ENCODE measurements at regions not wholly inside any gene's neighbourhood (a gene's known extent, or its start where the extent isn't known, plus 50 kb on each side); places are given as distances from the start of the nearest gene placed in this dataset.

DNA sequence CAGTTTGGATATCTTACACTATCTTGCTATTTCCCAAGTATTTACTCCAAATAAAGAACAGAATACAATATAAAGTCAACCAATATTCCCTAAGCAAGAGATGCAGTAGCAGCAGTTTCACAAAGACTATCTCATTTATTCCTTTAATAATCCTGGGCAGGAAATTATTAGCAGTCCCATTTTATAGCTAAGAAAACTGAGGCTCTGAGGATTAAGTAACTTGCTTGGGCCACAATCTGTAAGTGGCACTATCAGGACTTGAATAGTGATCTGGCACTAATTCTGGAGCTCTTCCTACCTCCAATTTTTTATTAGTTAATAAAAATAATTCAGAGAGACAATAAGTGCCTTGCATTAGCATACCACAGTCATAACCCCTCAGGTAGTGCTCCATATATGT is 611.7 kb downstream of the MCTP2 start:
- Histone ChIP-seq H3K4me1 (no peaks in the 10 kb centered on the region), H3K9me3 (no peaks in the 10 kb centered on the region), H3K36me3 (no peaks in the 10 kb centered on the region), H3K27ac (no peak overlapping the region), H3K4me3 (no peak overlapping the region), H3K27me3 (no peaks in the 10 kb centered on the region)
- ATAC-seq: no peak
- intact Hi-C loops (cut with DNase I): loop anchor here (10.0 kb wide), 1 partner anchor 1472 kb away; no protein-coding TSS in a partner anchor
- no peak for DNase-seq
- TF ChIP-seq, protein P1, sequence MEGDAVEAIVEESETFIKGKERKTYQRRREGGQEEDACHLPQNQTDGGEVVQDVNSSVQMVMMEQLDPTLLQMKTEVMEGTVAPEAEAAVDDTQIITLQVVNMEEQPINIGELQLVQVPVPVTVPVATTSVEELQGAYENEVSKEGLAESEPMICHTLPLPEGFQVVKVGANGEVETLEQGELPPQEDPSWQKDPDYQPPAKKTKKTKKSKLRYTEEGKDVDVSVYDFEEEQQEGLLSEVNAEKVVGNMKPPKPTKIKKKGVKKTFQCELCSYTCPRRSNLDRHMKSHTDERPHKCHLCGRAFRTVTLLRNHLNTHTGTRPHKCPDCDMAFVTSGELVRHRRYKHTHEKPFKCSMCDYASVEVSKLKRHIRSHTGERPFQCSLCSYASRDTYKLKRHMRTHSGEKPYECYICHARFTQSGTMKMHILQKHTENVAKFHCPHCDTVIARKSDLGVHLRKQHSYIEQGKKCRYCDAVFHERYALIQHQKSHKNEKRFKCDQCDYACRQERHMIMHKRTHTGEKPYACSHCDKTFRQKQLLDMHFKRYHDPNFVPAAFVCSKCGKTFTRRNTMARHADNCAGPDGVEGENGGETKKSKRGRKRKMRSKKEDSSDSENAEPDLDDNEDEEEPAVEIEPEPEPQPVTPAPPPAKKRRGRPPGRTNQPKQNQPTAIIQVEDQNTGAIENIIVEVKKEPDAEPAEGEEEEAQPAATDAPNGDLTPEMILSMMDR (IDR thresholded peaks at IDR 0.05): no peak

DNA sequence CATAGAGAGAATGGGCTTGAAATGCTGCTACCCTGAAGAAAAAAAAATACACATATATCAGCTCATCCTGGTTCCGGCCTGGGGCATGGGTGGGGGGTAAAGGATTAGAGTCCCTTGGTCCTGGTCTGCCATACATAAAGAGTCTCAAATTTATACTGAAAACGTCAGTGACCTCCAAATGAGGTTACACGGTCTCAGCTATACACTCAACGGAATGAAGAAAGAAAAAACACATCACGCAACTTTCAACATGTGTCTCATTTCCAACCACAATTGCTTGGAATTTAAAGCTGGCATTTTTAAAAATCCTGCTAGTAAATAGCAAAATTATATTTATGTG is 612.8 kb downstream of the MCTP2 start:
- peak overlapping the region; percentile 45 for H3K4me3 ChIP-seq
- DNase-seq: no peak
- intact Hi-C loops (cut with DNase I): loop anchor here (10.0 kb wide), 1 partner anchor 1471 kb away; no protein-coding TSS in a partner anchor
- no peaks in the 10 kb centered on the region for H3K4me1 ChIP-seq
- no peaks in the 10 kb centered on the region for H3K27me3 ChIP-seq
- H3K36me3 ChIP-seq: no peaks in the 10 kb centered on the region
- peak overlapping the region; percentile 85 for H3K27ac ChIP-seq
- no peaks in the 10 kb centered on the region for H3K9me3 ChIP-seq
- ATAC-seq: no peak
- TF ChIP-seq, protein P1 (IDR thresholded peaks at IDR 0.05): no peak

DNA sequence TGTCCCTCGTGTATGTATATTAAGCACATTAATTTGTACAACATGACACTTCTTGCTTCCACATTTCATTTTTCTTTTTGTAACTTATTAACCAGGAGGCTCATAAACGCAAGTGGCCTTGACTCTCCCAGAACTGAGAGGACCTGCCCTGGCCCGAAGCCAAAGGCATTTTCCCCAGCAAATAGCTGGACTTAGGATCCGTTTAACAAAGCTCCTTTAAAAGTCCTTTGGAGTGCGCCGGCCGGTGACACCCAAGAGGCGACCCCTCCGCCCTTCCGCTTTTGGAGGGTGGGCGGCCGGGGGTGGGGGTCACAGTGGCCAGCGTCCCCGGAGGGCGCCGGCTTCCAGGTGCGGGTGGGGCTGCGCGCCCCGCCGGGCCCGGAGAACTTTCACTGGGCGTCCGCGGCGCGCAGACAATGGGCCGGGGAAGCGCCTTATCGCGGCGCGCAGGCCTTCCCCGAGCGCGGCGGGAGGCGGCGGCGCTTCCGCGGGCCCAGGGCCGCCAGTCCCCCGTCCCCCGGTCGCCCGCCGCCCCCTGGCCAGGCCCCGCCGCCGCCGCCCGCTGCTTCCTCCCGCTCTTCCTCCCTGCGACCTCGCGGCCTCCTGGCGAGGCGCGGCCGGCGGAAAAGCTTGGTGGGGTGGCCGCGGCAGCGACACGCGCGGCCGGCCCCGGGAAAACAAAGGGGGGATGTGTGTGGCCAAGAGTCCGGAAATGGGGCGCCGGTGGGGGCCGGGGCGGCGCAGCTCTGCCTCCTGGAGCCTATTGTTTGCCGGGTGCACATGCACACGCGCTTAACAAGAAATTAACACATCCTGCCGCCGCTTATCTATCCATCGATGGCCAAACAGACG is 613.4 kb downstream of the MCTP2 start:
- DNase-seq: peak; percentile 87
- Histone ChIP-seq H3K27me3 (no peaks in the 10 kb centered on the region), H3K4me1 (no peaks in the 10 kb centered on the region), H3K27ac (peak overlapping the region; percentile 85), H3K36me3 (no peaks in the 10 kb centered on the region), H3K9me3 (no peaks in the 10 kb centered on the region), H3K4me3 (peak overlapping the region; percentile 45)
- TF ChIP-seq, protein P1 (IDR thresholded peaks at IDR 0.05): peak; percentile 25
- intact Hi-C loops (cut with DNase I): loop anchor here (10.0 kb wide), 1 partner anchor 1470 kb away; no protein-coding TSS in a partner anchor
- ATAC-seq: peak; percentile 87

DNA sequence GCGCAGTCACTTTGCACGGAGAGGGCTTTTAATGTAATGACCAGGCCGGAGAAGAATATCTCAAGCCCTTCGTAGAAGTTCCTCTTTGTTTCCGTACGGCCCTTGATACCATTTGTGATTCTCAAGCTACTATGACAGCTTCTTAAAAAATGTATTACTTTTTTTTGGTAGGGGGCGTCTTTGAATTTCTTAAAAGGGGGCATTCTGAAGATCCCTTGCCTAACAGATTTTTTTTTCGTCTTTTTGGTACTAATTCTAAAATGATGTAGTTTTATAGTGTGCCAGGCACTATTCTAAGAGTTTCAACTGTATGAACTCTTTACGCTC is 614.0 kb downstream of the MCTP2 start:
- TF ChIP-seq, protein P1 (IDR thresholded peaks at IDR 0.05): no peak
- Histone ChIP-seq H3K27me3 (no peaks in the 10 kb centered on the region), H3K36me3 (no peaks in the 10 kb centered on the region), H3K4me3 (peak overlapping the region; percentile 45), H3K27ac (peak overlapping the region; percentile 73), H3K9me3 (no peaks in the 10 kb centered on the region), H3K4me1 (no peaks in the 10 kb centered on the region)
- DNase-seq: no peak
- intact Hi-C loops (cut with DNase I): loop anchor here (10.0 kb wide), 1 partner anchor 1469 kb away; no protein-coding TSS in a partner anchor
- ATAC-seq: no peak

- TF ChIP-seq, protein P1 (IDR thresholded peaks at IDR 0.05): no peak
- no peak for ATAC-seq
- H3K4me1 ChIP-seq: no peaks in the 10 kb centered on the region
- H3K27me3 ChIP-seq: no peaks in the 10 kb centered on the region
- no peak for DNase-seq
- H3K27ac ChIP-seq: no peak overlapping the region
- no peaks in the 10 kb centered on the region for H3K9me3 ChIP-seq
- intact Hi-C loops (cut with DNase I): loop anchor here (10.0 kb wide), 1 partner anchor 1467 kb away; no protein-coding TSS in a partner anchor
- H3K4me3 ChIP-seq: no peak overlapping the region
- H3K36me3 ChIP-seq: no peaks in the 10 kb centered on the region
Measured at GRCh38 chr15:94847325-94847724, 616.0 kb downstream of the MCTP2 start.
